ENCODE measurements at regions not wholly inside any gene's neighbourhood (a gene's known extent, or its start where the extent isn't known, plus 50 kb on each side); places are given as distances from the start of the nearest gene placed in this dataset.

- no peak overlapping the region for H2AFZ ChIP-seq (ENCODE audit: low read length)
- H3K27me3 ChIP-seq (ENCODE audit: control insufficient read depth in 1 of 2, insufficient read depth in 2 of 2, low read length in 2 of 2) = no peaks in the 10 kb centered on the region
- ATAC-seq (no peak), FAIRE-seq (no peak), DNase-seq (ENCODE audit: low spot score) (no peak)
- no peaks in the 10 kb centered on the region for H3K36me3 ChIP-seq (replicated peaks in 1 of 2; ENCODE audit: control insufficient read depth in 1 of 2, insufficient read depth in 2 of 2, low read length in 2 of 2)
- H3K4me2 ChIP-seq (ENCODE audit: low read depth, low read length) = no peak overlapping the region
- TF ChIP-seq ZNF747 (CRISPR knock-in tag; IDR thresholded peaks at IDR 0.05; ENCODE audit: borderline replicate concordance) = no peak
- no peak for TF ChIP-seq STAT6 (CRISPR knock-in tag; IDR thresholded peaks at IDR 0.05; ENCODE audit: borderline replicate concordance)
- no peak for TF ChIP-seq HMG20B (CRISPR knock-in tag; conservative IDR thresholded peaks at IDR 0.05)
- no peak for TF ChIP-seq GRHL1 (CRISPR knock-in tag; conservative IDR thresholded peaks at IDR 0.05)
- TF ChIP-seq ZNF670 (CRISPR knock-in tag; IDR thresholded peaks at IDR 0.05; ENCODE audit: borderline replicate concordance) = no peak
- TF ChIP-seq ZNF619 (CRISPR knock-in tag; IDR thresholded peaks at IDR 0.05) = no peak
- no peak for TF ChIP-seq BORCS8-MEF2B (CRISPR knock-in tag; IDR thresholded peaks at IDR 0.05)
- TF ChIP-seq ZNF343 (CRISPR knock-in tag; IDR thresholded peaks at IDR 0.05) = no peak
- TF ChIP-seq RFX1 (IDR thresholded peaks at IDR 0.05) = no peak
- TF ChIP-seq EHMT2 (IDR thresholded peaks at IDR 0.05; ENCODE audit: borderline replicate concordance, low read depth, low read length) = no peak
- TF ChIP-seq ELF1 (CRISPR knock-in tag; IDR thresholded peaks at IDR 0.05) = no peak
- TF ChIP-seq ZNF136 (CRISPR knock-in tag; IDR thresholded peaks at IDR 0.05; ENCODE audit: low read depth) = no peak
- no peak for TF ChIP-seq ZNF546 (CRISPR knock-in tag; conservative IDR thresholded peaks at IDR 0.05)
- no peak for TF ChIP-seq ZNF644 (CRISPR knock-in tag; IDR thresholded peaks at IDR 0.05; ENCODE audit: low read depth)
- no peaks in the 10 kb centered on the region for H4K20me1 ChIP-seq (ENCODE audit: insufficient read depth, low read length)
- 81% methylated on average over 2 of the region's 2 CpGs for WGBS (ENCODE audit: low lambda C conversion rate)
- H3K9ac ChIP-seq (ENCODE audit: insufficient read depth, low read depth, low read length) = no peak overlapping the region
- no peak overlapping the region for H3K4me3 ChIP-seq (replicated peaks in 1 of 3; ENCODE audit: insufficient read depth in 1 of 3, low read depth in 2 of 3, low read length in 3 of 3)
- no peaks in the 10 kb centered on the region for H3K79me2 ChIP-seq (ENCODE audit: insufficient read depth, low read length)
- BruUV-seq (replicated peaks) = no TSS peak
- no peaks in the 10 kb centered on the region for H3K9me3 ChIP-seq (ENCODE audit: low read length)
- CTCF ChIA-PET (ENCODE audit: low intra/inter-chr PET ratio, low total read pairs) = no interaction called here
- peaks cover 24% of the 10 kb centered on the region for H3K4me1 ChIP-seq (ENCODE audit: insufficient read depth, low read length)
- in situ Hi-C loops (cut with HindIII; ENCODE audit: extremely low pct_ligation_motif_present, low pct_unique_long_range_greater_than_20kb) = no loop called here
- POLR2A ChIA-PET = no interaction called here
- H3K27ac ChIP-seq (ENCODE audit: extremely low read length, insufficient read depth, low read length) = no peak overlapping the region
- intact Hi-C loops (cut with micrococcal nuclease; ENCODE audit: unreplicated experiment) = no loop called here
Observed at GRCh38 chr7:17178545-17178944, 119.9 kb upstream of the AHR start.

Data from HepG2 (cell line).